Left ventricle myocardium inferior (tissue), 1 donor: ENCODE measurements at regions not wholly inside any gene's neighbourhood (a gene's known extent, or its start where the extent isn't known, plus 50 kb on each side); places are given as distances from the start of the nearest gene placed in this dataset.

Experiments
- DNase-seq: peaks from one replicate; pipeline ENCODE4 v3.0.0-alpha.2; 2020
- H3K27ac ChIP-seq: fragments of 200-600 bp; replicated peaks from 2 replicates; pipeline ENCODE4 v1.8.0; 2021
- H3K27me3 ChIP-seq: fragments of 200-600 bp; 2 replicates; pipeline ENCODE4 v1.8.0; 2021; ENCODE audit warnings: low read depth
- H3K36me3 ChIP-seq: fragments of 200-600 bp; 2 replicates; pipeline ENCODE4 v1.8.0; 2021
- H3K4me1 ChIP-seq: fragments of 200-600 bp; 2 replicates; pipeline ENCODE4 v1.8.0; 2021
- H3K4me3 ChIP-seq: fragments of 200-600 bp; 2 replicates; pipeline ENCODE4 v1.8.0; 2021; ENCODE audit warnings: mild to moderate bottlenecking, moderate library complexity
- H3K9me3 ChIP-seq: fragments of 200-600 bp; replicated peaks from 2 replicates; pipeline ENCODE4 v1.8.0; 2021
- CTCF ChIP-seq: fragments of 200-600 bp; IDR thresholded peaks from 2 replicates; pipeline ENCODE4 v1.8.0; 2021; ENCODE audit warnings: antibody characterized with exemption, mild to moderate bottlenecking, borderline replicate concordance
- intact Hi-C: fragments of 100-400 bp; cut with micrococcal nuclease; formaldehyde crosslinking; loops from one replicate; pipeline ENCODE4 v1.11.0; 2022
- donor health status: DM: no; HTN: yes; CAD: no; lungs with severe emphysema.

GRCh38 chrX:13266641-13267345 is 53.1 kb downstream of the ATXN3L start:
- H3K4me1 ChIP-seq, result no peaks in the 10 kb centered on the region
- H3K9me3 ChIP-seq, result no peaks in the 10 kb centered on the region
- no peak overlapping the region for H3K27ac ChIP-seq
- intact Hi-C loops, result no loop called here
- no peak overlapping the region for H3K4me3 ChIP-seq
- no peaks in the 10 kb centered on the region for H3K27me3 ChIP-seq
- TF ChIP-seq CTCF, result no peak
- no peaks in the 10 kb centered on the region for H3K36me3 ChIP-seq
- DNase-seq, result no peak

- intact Hi-C loops, result no loop called here
- Histone ChIP-seq H3K27ac (no peak overlapping the region), H3K27me3 (no peaks in the 10 kb centered on the region), H3K9me3 (no peaks in the 10 kb centered on the region), H3K4me3 (no peak overlapping the region), H3K4me1 (no peaks in the 10 kb centered on the region), H3K36me3 (no peaks in the 10 kb centered on the region)
- TF ChIP-seq CTCF, result no peak
- no peak for DNase-seq
These were observed 54.2 kb downstream of the ATXN3L start for GRCh38 chrX:13265549-13266132.

GRCh38 chrX:13265111-13265510 is 54.7 kb downstream of the ATXN3L start:
- DNase-seq, result no peak
- no peak for TF ChIP-seq CTCF
- Histone ChIP-seq H3K9me3 (no peaks in the 10 kb centered on the region), H3K27me3 (no peaks in the 10 kb centered on the region), H3K27ac (no peak overlapping the region), H3K4me3 (no peak overlapping the region), H3K4me1 (no peaks in the 10 kb centered on the region), H3K36me3 (no peaks in the 10 kb centered on the region)
- intact Hi-C loops, result no loop called here

- Histone ChIP-seq H3K4me1 (no peaks in the 10 kb centered on the region), H3K4me3 (no peak overlapping the region), H3K27ac (no peak overlapping the region), H3K27me3 (no peaks in the 10 kb centered on the region), H3K36me3 (no peaks in the 10 kb centered on the region), H3K9me3 (no peaks in the 10 kb centered on the region)
- DNase-seq, result no peak
- TF ChIP-seq CTCF, result no peak
- intact Hi-C loops, result no loop called here
These were observed 56.1 kb downstream of the ATXN3L start for GRCh38 chrX:13263560-13264251.

GRCh38 chrX:13261348-13261747 is 58.5 kb downstream of the ATXN3L start:
- H3K4me3 ChIP-seq, result no peak overlapping the region
- intact Hi-C loops, result no loop called here
- no peaks in the 10 kb centered on the region for H3K27me3 ChIP-seq
- no peaks in the 10 kb centered on the region for H3K4me1 ChIP-seq
- H3K9me3 ChIP-seq, result no peaks in the 10 kb centered on the region
- no peak for DNase-seq
- H3K27ac ChIP-seq, result no peak overlapping the region
- H3K36me3 ChIP-seq, result no peaks in the 10 kb centered on the region
- TF ChIP-seq CTCF, result no peak
